Astrocyte of the spinal cord (primary cell): ENCODE measurements at regions not wholly inside any gene's neighbourhood (a gene's known extent, or its start where the extent isn't known, plus 50 kb on each side); places are given as distances from the start of the nearest gene placed in this dataset.

ENCODE experiments used
- DNase-seq: peaks from one replicate; pipeline ENCODE4 v3.0.0; 2011; ENCODE audit warnings: low read depth, low spot score
- H3K4me3 ChIP-seq: 2 replicates; pipeline ENCODE4 v1.5.1; 2011; ENCODE audit warnings: low read depth, mild to moderate bottlenecking, low read length, moderate library complexity
- CTCF ChIP-seq: IDR thresholded peaks from 2 replicates; pipeline ENCODE4 v1.5.1; 2012; ENCODE audit warnings: low read depth, mild to moderate bottlenecking, low read length, inconsistent platforms
- in situ Hi-C: cut with HindIII; loops from 2 replicates; pipeline ENCODE4 v1.10.0; 2017; ENCODE audit warnings: low sequenced_read_pairs

- TF ChIP-seq CTCF: no peak
- no peak for DNase-seq
- no peak overlapping the region for H3K4me3 ChIP-seq
- in situ Hi-C loops: no loop called here
Measured at GRCh38 chr13:54196684-54197083, 1168.1 kb downstream of the OLFM4 start.

GRCh38 chr13:54198911-54199310 is 1170.3 kb downstream of the OLFM4 start:
- no peak overlapping the region for H3K4me3 ChIP-seq
- no peak for TF ChIP-seq CTCF
- no peak for DNase-seq
- in situ Hi-C loops: no loop called here

- no peak overlapping the region for H3K4me3 ChIP-seq
- no peak for DNase-seq
- in situ Hi-C loops: no loop called here
- TF ChIP-seq CTCF: no peak
Measured at GRCh38 chr13:54206626-54207025, 1178.0 kb downstream of the OLFM4 start.

- in situ Hi-C loops: no loop called here
- no peak overlapping the region for H3K4me3 ChIP-seq
- DNase-seq: no peak
- no peak for TF ChIP-seq CTCF
Measured at GRCh38 chr13:54210397-54211049, 1181.9 kb downstream of the OLFM4 start.

GRCh38 chr13:54216221-54216620 is 1187.6 kb downstream of the OLFM4 start:
- no peak for TF ChIP-seq CTCF
- in situ Hi-C loops: no loop called here
- DNase-seq: no peak

GRCh38 chr13:54226876-54227275 is 1198.3 kb downstream of the OLFM4 start:
- in situ Hi-C loops: no loop called here
- no peak for TF ChIP-seq CTCF
- DNase-seq: no peak
- no peak overlapping the region for H3K4me3 ChIP-seq

More at GRCh38 chr13:54216221-54216620, 1187.6 kb downstream of the OLFM4 start:
- H3K4me3 ChIP-seq: no peak overlapping the region
